Adipose tissue (tissue), 3 donors: ENCODE measurements at regions not wholly inside any gene's neighbourhood (a gene's known extent, or its start where the extent isn't known, plus 50 kb on each side); places are given as distances from the start of the nearest gene placed in this dataset.

Experiments
- H3K27ac ChIP-seq: one replicate; pipeline ENCODE4 v1.5.1; 2013; ENCODE audit warnings: low read depth, low read length
- WGBS, 3 donors: extraction: QIAGEN DNeasy Blood & Tissue Kit; methylation state at CpG; one replicate each; pipeline ENCODE4 v1.1.7; 2013; 5-methylcytosine and 5-hydroxymethylcytosine counted together
- donor health status: healthy with polysubstance abuse.
- donor health status: Bipolar disorder and iron deficiency.
- donor health status: healthy.

DNA sequence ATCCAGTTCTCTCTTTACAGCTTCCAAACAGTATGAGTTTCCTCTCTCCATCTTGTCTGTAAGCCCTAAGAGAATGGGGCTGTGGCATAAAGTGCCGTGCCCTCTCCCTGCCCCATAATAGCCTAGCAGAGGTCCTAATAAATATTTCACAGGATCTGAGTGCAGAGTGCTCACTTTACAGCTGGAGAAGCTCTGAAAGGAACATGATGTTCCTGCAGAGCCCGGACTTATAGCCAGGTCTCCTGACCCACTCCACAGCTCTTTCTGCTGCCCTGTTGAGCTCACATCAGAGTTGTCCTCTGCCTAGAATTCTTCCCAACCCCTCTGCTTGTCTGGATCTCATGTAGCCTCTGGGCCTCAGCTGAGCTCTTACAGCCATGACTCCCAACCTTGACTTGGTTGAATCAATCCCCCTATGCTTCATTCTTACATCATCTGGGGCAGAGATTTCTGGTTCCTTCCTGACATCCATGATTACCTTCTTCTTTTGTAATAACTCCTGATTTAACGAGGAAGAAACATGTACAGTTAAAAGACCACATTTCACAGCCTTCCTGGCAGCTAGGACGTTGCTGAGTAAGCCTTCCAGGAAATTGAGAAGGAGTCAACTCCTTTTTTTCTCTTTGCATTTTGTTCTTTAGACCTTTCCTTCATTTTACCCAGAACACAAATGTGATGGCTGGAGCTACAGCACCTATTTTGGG is 135.3 kb downstream of the RPLP1 start:
- 58 to 86% (median 64%) methylated on average over 4 of the region's 4 CpGs for WGBS, 3 donors
- H3K27ac ChIP-seq = no peak overlapping the region

DNA sequence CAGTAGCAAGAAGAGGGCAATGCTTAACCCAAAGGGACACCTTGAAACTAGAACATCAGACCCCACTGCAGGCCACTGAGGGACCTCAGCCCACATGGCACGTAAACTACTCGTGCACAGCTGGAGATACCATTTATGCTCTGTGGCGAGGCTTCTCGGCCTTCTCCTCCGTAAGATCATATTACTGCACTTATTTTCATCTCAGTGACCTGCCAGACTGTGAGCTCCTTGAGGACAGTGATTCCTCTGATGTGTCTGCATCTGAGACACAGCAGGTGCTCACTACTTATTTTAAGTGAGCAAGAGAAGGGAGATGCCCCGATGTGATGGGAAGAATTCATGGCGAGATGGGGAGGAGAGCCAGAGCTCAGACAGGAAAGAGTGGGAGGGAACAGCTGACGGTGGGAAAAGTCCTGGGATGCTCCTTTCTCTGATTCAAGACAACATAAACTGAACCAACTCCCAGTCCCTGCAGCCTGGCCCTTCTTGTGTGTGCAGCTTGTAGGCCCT is 137.6 kb downstream of the RPLP1 start:
- no peak overlapping the region for H3K27ac ChIP-seq
- WGBS, 3 donors = 88 to 96% (median 89%) methylated on average over 8 of the region's 8 CpGs

DNA sequence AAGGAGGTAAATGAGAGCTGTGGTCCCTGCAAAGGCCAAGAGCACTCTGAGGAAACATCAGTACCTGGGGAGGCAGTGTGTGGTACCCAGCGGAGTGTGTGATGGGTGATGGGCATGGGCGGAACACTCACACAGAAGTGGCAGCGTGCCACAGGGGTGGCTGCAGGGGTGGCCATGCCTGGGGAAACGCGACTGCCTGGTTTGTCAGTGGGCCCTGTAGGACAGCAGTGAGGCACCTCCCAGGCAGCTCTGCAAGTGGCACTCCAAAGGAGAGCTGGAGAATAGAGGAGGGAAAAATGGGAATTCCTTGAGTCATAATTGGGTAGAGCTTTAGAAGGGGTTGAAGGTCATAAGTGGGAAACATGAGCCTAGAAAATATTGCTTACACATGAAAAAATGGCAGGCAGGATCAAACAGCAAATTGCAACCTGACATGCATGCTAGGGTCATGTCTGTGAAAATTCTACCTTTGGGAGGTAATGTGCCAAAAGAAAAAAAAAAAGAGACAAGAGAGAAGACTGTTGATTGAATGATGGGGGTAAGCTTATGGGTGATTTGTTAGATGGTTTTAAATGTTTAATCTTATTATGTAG is 138.4 kb downstream of the RPLP1 start:
- whole genome bisulfite sequencing, 3 donors = 90 to 97% (median 94%) methylated on average over 5 of the region's 5 CpGs
- no peak overlapping the region for H3K27ac ChIP-seq

DNA sequence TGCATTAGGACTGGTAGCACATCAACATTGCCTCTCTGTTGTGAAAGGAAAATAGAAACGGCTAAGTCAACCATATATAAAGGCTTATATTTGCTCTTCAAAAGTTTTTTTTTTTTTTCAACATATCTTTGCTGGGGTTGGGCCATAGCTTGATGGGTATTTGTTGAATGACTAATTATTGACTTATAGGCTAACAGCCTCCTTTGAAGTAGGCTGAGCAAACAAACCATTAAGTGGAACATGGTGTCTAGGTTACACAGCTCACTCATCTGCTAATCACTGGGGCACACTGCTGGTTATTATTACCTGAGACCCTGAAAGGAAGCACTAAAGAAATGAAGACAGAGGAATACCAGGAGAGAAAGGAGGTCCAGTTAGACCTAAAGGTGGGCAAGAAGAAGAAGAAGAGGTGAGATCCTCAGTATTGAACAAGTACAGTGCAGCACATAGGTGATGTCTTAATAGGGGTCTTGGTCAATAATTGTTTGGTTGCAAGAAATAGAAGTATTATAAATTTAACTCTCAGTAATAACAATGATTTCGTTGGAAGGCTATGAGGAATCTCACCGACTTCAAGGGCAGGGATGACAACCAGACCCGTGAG is 139.4 kb downstream of the RPLP1 start:
- WGBS, 3 donors = 33 to 93% (median 85%) methylated on average over 4 of the region's 4 CpGs
- H3K27ac ChIP-seq = no peak overlapping the region

DNA sequence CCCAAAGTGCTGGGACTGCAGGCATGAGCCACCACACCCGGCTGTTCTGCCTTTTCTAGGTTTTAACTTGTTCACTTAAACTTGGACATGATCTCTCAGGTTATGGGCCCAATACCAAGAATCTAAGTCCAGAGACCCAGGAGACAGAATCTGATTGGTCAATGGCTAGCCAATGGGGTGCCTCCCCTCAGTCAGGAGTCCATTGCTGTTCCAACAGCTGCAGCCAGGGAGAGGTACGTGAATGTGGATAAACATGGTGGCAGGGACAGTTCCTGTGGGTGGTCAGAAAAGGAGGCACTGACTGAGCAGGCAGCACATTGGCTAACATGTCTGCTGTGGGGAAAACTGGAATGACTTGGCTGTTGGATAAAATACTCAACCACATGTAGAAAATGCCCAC is 140.3 kb downstream of the RPLP1 start:
- 64 to 88% (median 84%) methylated on average over 2 of the region's 2 CpGs for WGBS, 3 donors
- H3K27ac ChIP-seq = no peak overlapping the region

DNA sequence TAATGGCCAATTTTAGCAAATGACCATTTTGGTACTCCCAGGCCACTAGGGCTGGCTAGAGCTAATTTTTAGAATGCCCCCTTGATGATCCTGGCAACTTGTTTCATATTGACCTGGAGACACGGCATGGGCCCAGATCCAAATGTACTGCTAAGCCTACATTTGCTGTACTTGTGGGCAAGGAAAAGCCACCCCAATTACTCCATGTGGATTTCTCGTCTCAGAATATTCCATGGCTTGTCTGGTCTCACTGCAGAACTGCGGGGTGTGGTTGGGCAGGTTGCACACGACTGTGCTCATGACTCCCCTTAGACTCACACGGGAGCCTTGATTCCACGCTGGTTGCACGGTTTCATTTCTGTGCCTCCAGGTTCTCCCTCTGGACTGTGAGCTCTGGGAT is 140.9 kb downstream of the RPLP1 start:
- 58 to 93% (median 93%) methylated on average over 7 of the region's 7 CpGs for WGBS, 3 donors
- no peak overlapping the region for H3K27ac ChIP-seq

DNA sequence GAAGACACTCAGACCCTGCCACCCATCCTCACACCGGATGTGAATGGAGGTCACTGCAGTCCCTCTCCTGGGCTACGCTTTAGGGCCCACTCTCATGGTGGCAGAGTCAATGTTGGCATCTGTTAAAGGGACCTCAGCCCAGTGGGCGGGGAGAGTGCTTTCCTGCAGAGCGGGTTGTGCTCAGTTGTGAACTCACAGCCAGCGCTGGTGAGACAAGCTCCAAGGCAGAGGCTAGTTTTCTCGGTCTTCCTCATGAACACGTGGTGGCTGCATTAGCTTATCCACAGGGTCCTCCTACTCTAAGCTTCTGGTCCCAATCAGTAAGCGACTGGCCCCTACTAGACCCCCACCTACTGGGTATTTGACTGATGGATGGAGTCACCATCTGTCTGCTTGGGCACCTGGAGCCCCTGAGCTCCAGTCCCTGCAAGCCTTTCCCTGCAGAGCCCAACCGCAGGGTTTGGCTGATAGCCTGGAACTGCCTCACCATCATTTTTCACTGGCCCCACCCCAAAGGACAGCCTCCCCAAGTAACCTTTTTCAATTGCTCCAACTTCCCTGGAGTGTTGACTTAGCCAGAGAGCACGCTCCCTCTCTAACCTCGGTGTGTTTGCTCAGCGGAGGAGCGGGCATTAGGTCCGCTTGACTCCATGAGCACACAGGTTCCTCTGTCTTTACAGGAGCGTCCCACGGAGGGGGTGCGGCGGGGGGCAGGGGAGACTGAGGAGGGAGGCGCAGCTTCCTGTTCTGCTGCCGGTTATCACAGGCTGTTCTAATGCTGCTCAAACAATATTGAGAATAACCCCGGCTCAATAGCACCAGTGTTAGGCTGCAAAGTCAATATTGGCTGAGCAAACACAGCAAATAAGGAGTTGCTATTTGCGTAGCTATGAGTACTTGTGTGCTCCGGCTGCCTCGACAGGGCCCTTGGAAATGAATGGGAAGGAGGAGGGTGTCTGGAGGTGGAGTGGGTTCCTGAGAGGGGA is 141.7 kb downstream of the RPLP1 start:
- H3K27ac ChIP-seq = no peak overlapping the region
- WGBS, 3 donors = 9 to 20% (median 20%) methylated on average over 24 of the region's 24 CpGs

DNA sequence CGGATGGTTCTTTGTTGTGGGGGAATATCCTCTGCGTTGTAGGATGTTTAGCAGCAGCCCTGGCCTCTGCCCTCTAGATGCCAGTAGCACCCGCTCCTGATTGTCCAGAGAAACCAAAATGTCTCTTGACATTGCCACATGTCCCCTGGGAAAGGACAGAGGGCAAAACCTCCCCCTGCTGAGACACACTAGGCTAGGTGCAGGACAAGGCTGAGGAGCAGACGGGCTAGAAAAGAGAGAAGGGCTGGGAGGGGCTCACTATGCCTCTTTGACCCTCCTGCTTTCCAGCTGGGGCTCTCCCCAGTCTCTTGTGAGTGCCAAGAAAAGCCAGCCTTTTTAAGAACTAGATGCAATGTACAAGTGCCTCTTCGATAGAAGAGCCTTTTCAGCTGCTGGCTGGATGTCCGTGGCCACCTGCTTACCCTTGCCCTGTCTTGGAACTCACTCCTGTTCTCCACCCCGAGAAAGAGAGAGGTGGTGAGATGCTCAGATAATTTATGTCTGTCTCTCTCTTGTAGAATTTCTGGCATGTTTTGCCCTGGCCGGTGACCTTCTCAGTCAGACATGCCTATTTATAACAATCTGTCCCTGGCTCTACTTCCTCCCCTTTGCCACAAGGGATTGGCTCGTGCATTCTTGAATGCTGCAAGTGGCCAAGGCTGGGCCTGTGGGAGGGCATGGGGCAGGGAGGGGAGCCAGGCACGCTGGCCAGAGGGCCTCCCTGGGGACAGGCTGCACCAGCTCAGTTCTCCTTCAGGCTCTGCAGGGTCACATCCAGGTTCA is 142.6 kb downstream of the RPLP1 start:
- WGBS, 3 donors = 7 to 33% (median 23%) methylated on average over 10 of the region's 10 CpGs
- no peak overlapping the region for H3K27ac ChIP-seq

DNA sequence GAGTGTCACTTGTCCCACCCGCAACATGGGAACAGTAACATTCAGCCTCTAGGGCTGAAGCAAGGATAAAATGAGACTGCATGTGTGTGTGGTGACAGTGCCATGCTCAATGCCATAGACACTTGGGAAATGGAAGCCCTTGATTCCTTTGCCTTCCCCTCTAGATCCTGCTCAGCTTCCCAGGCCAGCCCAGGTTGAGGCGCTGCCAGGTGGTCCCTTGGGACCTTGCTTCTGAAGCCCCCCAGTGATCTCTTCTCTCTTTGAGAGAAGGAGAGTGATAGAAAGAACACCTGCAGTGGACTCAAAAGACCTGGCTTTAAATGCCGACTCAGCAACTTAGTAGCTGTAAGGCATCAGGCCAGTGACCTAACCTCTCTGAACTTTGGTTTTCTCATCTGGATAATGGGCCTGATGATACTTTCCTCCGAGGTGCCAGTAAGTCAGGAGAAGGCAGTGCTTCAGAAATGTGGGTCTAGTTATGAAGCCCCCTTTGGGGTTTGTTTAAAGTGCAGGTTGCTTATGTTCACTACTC is 144.5 kb downstream of the RPLP1 start:
- WGBS, 3 donors = 92 to 96% (median 94%) methylated on average over 4 of the region's 4 CpGs
- H3K27ac ChIP-seq = no peak overlapping the region

DNA sequence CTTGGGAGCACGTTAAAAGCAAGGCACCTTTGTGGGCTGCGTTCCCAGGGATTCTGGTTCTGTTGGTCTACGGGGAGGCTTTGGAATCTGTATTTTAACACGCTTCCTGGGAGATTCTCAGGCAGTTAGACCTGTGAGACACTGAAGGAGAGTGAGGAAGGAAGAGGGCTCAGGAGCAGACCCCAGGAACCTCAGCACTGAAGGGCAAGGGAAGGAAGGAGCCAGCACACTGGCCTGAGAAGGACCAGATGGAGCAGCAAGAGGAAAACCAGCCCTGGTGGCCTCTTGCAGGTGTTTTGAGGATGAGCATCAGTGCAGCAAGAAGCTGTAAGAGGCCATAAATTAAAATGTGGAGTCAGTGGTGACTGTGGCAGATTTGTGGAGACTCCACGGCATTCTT is 146.7 kb downstream of the RPLP1 start:
- 82 to 92% (median 90%) methylated on average over 5 of the region's 5 CpGs for WGBS, 3 donors

DNA sequence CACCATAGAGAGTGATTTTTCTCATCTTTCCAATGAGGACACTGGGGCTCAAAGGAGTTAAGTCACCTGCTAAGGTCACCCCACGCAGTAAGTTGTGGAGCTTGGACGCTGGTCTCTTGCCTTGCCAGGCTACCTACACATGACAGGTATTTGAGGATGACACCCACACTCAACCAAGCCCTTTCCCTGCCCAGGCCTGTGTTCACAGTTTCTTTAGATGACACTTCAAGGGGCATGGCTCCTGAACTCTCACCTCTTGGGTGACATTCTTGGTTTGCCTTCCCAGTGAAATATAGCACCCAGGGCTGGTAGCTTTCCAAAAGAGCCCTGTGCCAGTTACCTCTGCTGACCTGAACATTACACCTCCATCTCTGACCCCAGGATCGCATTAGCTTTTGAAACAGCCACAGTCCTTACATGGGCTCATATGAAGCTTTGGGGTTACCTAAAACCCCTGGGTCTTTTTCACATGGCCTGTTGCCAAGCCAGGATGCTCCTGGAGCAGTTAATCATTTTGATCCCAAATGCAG is 148.0 kb downstream of the RPLP1 start:
- H3K27ac ChIP-seq = no peak overlapping the region
- 87 to 95% (median 91%) methylated on average over 3 of the region's 3 CpGs for WGBS, 3 donors

More for the DNA sequence above, 146.7 kb downstream of the RPLP1 start:
- no peak overlapping the region for H3K27ac ChIP-seq

DNA sequence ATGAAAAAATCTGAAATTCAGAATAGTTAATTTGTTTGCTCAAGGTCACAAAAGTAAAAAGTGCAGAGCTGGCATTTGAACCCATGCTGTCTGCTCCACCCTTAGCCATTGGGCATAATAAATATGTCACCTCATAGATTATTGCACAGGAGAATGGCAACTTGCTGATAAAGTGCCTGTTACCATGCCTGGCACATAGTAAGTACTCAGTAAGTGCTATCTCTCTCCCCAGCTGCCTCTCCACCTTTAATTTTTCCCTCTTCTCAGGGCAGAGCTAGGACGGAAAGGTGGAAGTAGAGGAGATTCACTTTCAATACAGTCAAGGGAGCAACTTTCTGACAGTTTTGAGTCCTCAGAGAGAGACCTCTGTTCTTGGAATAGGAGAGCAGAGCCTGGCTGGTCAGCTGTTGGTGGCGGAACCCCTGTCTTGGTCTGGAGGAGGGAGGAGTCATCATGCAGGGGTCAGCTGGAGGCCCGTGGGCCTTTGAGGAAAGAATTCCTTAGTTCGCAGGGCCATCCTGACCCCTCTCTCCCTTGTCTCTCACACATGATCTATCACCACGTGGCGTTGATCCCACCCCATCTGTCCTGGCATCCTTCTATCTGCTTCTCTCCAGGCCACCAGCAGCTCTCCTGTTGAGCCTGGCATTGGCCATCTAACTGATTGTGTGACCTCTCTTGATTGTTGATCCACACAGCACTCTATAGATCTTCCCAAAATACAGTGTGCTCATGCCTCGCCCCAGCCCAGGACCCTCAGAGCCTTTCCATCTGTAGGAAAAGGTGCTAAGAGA is 149.3 kb downstream of the RPLP1 start:
- WGBS, 3 donors = 83 to 89% (median 87%) methylated on average over 7 of the region's 7 CpGs
- no peak overlapping the region for H3K27ac ChIP-seq

DNA sequence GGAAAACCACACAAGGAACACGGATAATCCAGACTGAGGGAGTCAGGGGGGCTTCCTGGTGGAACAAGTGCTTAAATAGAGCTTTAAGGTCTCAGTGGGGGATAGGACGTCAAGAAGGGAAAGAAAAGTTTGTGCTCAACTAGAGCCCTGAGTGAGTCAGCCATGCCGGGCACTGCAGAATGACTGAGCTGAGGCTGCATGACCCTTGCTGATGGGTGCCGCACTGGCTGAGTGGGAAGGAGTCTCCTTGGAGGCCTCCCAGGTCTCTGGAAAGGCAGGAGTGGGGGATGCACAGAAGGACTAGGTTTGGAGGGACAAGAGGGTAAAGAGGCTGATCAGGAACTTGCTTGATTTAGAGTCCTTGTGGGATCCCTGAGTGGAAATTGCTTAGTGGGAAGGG is 150.3 kb downstream of the RPLP1 start:
- H3K27ac ChIP-seq = no peak overlapping the region
- WGBS, 3 donors = 82 to 91% (median 85%) methylated on average over 4 of the region's 4 CpGs

DNA sequence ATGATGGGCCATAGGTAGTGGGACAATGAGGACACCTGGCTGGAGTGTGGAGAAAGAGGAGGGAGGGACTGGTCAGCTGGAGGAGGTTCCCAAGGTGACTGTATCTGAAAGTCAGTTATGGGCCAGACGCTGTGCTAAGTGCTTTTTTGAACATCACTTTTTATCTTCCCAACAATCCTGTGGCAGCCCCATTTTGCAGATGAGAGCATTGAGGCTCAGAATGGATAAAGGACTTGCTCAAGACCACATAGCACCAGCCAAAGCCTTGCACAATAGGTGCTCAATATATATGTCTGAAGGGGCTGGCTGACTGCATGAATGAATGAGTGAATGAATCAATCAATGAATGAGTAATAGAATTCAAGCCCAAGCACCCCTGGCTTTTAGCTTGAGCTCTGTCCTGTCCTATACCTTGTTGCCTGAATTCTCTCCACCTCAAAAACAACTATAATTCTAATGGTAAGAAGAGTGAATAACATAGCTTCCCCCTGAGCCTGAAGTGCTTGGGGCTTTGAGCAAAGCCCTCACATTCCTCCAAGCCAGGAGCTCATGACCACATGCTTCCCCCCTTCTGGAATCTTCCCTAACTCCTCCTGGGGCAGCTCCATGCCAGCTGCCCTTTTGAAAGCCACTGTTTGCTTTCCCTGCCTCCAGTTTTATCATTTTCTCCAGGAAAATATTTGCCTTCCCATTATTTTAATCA is 150.9 kb downstream of the RPLP1 start:
- WGBS, 3 donors = 0 to 64% (median 48%) methylated on average over 1 of the region's 1 CpG
- no peak overlapping the region for H3K27ac ChIP-seq

DNA sequence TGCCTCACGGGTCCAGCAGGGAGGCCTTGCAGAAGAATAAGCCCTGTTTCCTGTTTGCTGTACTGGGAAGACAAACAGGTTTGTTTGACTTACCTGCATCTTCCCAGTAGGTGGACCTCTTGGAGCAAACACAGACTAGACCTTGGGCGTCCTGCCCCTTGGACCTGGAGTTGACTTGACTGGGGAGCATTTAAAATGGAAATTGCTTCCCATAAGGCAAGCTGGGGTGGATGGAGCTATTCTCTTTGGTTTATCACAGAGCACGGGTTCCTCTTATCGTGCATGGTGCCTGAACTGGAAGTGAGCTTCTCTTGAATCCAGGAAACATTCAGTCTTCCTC is 151.4 kb downstream of the RPLP1 start:
- WGBS, 3 donors = 17 to 56% (median 41%) methylated on average over 4 of the region's 4 CpGs
- H3K27ac ChIP-seq = no peak overlapping the region

DNA sequence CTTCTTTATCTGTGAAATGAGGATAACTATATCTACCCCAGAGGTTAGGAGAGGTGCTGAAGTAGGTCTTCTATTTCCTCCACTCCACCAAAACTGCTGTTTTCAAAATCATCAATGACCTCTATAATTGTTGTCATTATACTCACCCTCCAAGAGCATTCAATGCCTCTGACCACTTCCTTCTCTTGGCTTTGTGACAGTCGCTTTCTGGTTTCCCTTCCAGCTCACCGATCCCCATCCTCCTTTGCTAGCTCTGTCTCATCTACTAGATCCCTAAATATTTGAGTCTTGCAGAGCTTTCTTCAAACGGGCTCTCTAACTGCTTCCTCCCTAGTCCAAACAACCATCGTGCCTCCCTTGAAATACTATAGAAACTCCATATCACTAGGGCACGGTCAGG is 153.5 kb downstream of the RPLP1 start:
- WGBS, 3 donors = 54 to 93% (median 58%) methylated on average over 5 of the region's 5 CpGs
- H3K27ac ChIP-seq = no peak overlapping the region
